ENCODE measurements at regions not wholly inside any gene's neighbourhood (a gene's known extent, or its start where the extent isn't known, plus 50 kb on each side); places are given as distances from the start of the nearest gene placed in this dataset.

GRCh38 chr11:69233744-69234570, 60.0 kb upstream of the MYEOV start:
- peak in 1 of 4 donors; percentile 2 for DNase-seq
- ATAC-seq, result no peak

GRCh38 chr11:69234740-69235710, 58.9 kb upstream of the MYEOV start:
- Histone ChIP-seq H3K27me3 (no peaks in the 10 kb centered on the region), H3K36me3 (replicated peaks in 1 of 2; ENCODE audit: insufficient read depth in 1 of 2, low read depth in 2 of 2) (no peaks in the 10 kb centered on the region), H3K9me3 (no peaks in the 10 kb centered on the region), H3K27ac (no peak overlapping the region), H3K4me3 (no peak overlapping the region), H3K4me1 (no peaks in the 10 kb centered on the region)
- intact Hi-C loops (cut with DNase I), result no loop called here
- ATAC-seq, result no peak
- WGBS, 2 donors, result 85 to 87% methylated on average over 11 of the region's 11 CpGs
- TF ChIP-seq CTCF (IDR thresholded peaks at IDR 0.05) (no peak), POLR2A (IDR thresholded peaks at IDR 0.05) (no peak)
- DNase-seq, result no peak

More at GRCh38 chr11:69233744-69234570, 60.0 kb upstream of the MYEOV start:
- Histone ChIP-seq H3K4me1 (no peaks in the 10 kb centered on the region), H3K9me3 (no peaks in the 10 kb centered on the region), H3K4me3 (no peak overlapping the region), H3K36me3 (replicated peaks in 1 of 2; ENCODE audit: insufficient read depth in 1 of 2, low read depth in 2 of 2) (no peaks in the 10 kb centered on the region), H3K27ac (no peak overlapping the region), H3K27me3 (no peaks in the 10 kb centered on the region)
- WGBS, 2 donors, result 90 to 91% methylated on average over 26 of the region's 26 CpGs
- TF ChIP-seq CTCF (IDR thresholded peaks at IDR 0.05) (no peak), POLR2A (IDR thresholded peaks at IDR 0.05) (no peak)
- intact Hi-C loops (cut with DNase I), result no loop called here

- Histone ChIP-seq H3K27me3 (no peaks in the 10 kb centered on the region), H3K27ac (no peak overlapping the region), H3K9me3 (no peaks in the 10 kb centered on the region), H3K36me3 (replicated peaks in 1 of 2; ENCODE audit: insufficient read depth in 1 of 2, low read depth in 2 of 2) (no peaks in the 10 kb centered on the region), H3K4me1 (no peaks in the 10 kb centered on the region), H3K4me3 (no peak overlapping the region)
- ATAC-seq (no peak), DNase-seq (no peak)
- TF ChIP-seq POLR2A (IDR thresholded peaks at IDR 0.05), result no peak
- TF ChIP-seq CTCF (IDR thresholded peaks at IDR 0.05), result no peak
- 49 to 63% methylated on average over 5 of the region's 5 CpGs for WGBS, 2 donors
- intact Hi-C loops (cut with DNase I), result no loop called here
Measured at GRCh38 chr11:69238573-69239351, 55.2 kb upstream of the MYEOV start.

DNA sequence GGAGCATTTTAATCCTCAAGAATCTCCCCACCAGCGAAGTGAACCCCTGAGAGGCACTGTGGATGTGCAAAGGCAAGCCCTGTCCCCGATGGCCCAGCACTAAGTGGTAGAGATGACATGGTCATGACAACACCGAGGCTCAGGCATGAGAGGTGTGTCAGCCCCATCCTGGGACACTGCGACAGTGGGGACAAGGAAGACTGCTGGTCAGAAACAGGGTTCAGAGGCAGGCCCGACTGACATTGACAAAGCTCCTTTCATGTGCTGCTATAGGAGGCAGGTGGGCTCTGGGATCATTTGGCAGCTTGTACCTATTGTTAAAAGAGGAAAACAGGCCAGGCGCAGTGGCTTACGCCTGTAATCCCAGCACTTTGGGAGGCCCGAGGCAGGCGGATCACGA, 54.3 kb upstream of the MYEOV start:
- TF ChIP-seq POLR2A (IDR thresholded peaks at IDR 0.05), result no peak
- no peak for TF ChIP-seq CTCF (IDR thresholded peaks at IDR 0.05)
- Histone ChIP-seq H3K36me3 (replicated peaks in 1 of 2; ENCODE audit: insufficient read depth in 1 of 2, low read depth in 2 of 2) (no peaks in the 10 kb centered on the region), H3K9me3 (no peaks in the 10 kb centered on the region), H3K4me1 (no peaks in the 10 kb centered on the region), H3K27me3 (no peaks in the 10 kb centered on the region), H3K4me3 (no peak overlapping the region), H3K27ac (no peak overlapping the region)
- DNase-seq, result peak in 1 of 4 donors; percentile 5
- 93% methylated on average over 8 to 10 of the region's 10 CpGs for whole genome bisulfite sequencing, 2 donors
- intact Hi-C loops (cut with DNase I), result no loop called here
- no peak for ATAC-seq

Measured in body of pancreas (tissue), 4 donors.